H1 (cell line): ENCODE measurements at regions not wholly inside any gene's neighbourhood (a gene's known extent, or its start where the extent isn't known, plus 50 kb on each side); places are given as distances from the start of the nearest gene placed in this dataset.

Source experiments
- CTCF ChIA-PET: fragments of 300-600 bp; sonication (Branson Sonifier 250); formaldehyde crosslinking; loops from one replicate; lab custom pipeline; 2021; ENCODE audit not compliant: partially characterized antibody; lab: Charles Lee
- POLR2A ChIA-PET: fragments of 300-600 bp; sonication (Branson Sonifier 250); formaldehyde crosslinking; loops from one replicate; lab custom pipeline; 2021; ENCODE audit warnings: inconsistent platforms; ENCODE audit not compliant: partially characterized antibody; lab: Charles Lee
- DNase-seq, 2 experiments: peaks; one replicate each; pipeline versions ENCODE4 v3.0.0 to v3.0.0-alpha.2; 2010 to 2022; ENCODE audit warnings: low spot score in 2 of 2, low read depth in 1 of 2, mixed read lengths in 1 of 2
- FAIRE-seq: peaks from 2 replicates; lab custom pipeline; 2011; peaks lifted over from hg19 to GRCh38; lab: Jason Lieb, UNC
- H2AFZ ChIP-seq: 2 replicates; pipeline ENCODE4 v1.8.1; 2012; ENCODE audit warnings: low read length, inconsistent platforms
- H2AK5ac ChIP-seq: 2 replicates; pipeline ENCODE4 v1.6.1; 2013; ENCODE audit warnings: low read depth, low read length
- H2BK120ac ChIP-seq: replicated peaks from 2 replicates; pipeline ENCODE3; 2013; ENCODE audit warnings: low read depth, low read length, inconsistent platforms
- H2BK12ac ChIP-seq: 2 replicates; pipeline ENCODE4 v1.6.1; 2013; ENCODE audit warnings: low read depth, low read length
- H2BK15ac ChIP-seq: 2 replicates; pipeline ENCODE4 v1.6.1; 2013; ENCODE audit warnings: low read length
- H2BK20ac ChIP-seq: 2 replicates; pipeline ENCODE4 v1.6.1; 2013; ENCODE audit warnings: low read length
- H2BK5ac ChIP-seq: 2 replicates; pipeline ENCODE4 v1.6.1; 2013; ENCODE audit warnings: low read depth, low read length
- H3K14ac ChIP-seq: 2 replicates; pipeline ENCODE4 v1.6.1; 2013; ENCODE audit warnings: inconsistent platforms; ENCODE audit not compliant: insufficient read length
- H3K18ac ChIP-seq: 2 replicates; pipeline ENCODE4 v1.6.1; 2013; ENCODE audit warnings: low read length; ENCODE audit errors: extremely low read depth
- H3K23ac ChIP-seq: 2 replicates; pipeline ENCODE4 v1.6.1; 2013; ENCODE audit warnings: inconsistent platforms; ENCODE audit not compliant: insufficient read length
- H3K23me2 ChIP-seq: 2 replicates; pipeline ENCODE4 v1.6.1; 2013; ENCODE audit warnings: low read depth, low read length
- H3K27ac ChIP-seq: 2 replicates; pipeline ENCODE4 v1.6.1; 2011; ENCODE audit warnings: low read depth, low read length, inconsistent platforms
- H3K27me3 ChIP-seq, 4 experiments: replicated peaks in 1 of 4; 1 replicate in 1 of 4; 2 replicates in 3 of 4; pipeline versions ENCODE4 v1.6.1 to v1.8.1; 2011 to 2013; ENCODE audit warnings: low read length in 3 of 4, mild to moderate bottlenecking in 3 of 4, inconsistent platforms in 2 of 4, mixed read lengths in 2 of 4, moderate library complexity in 1 of 4; ENCODE audit not compliant: control insufficient read depth in 3 of 4, insufficient read depth in 3 of 4; ENCODE audit errors: extremely low read depth in 1 of 4
- H3K36me3 ChIP-seq, 4 experiments: 2 replicates each; pipeline versions ENCODE4 v1.6.1 to v1.8.1; 2011 to 2013; ENCODE audit warnings: mild to moderate bottlenecking in 4 of 4, low read length in 3 of 4, moderate library complexity in 2 of 4, control low read depth in 1 of 4, inconsistent platforms in 1 of 4; ENCODE audit not compliant: insufficient read depth in 4 of 4, control insufficient read depth in 2 of 4
- H3K4ac ChIP-seq: replicated peaks from 2 replicates; pipeline ENCODE3; 2013; ENCODE audit warnings: low read length, low read depth, mixed read lengths, inconsistent platforms; ENCODE audit not compliant: insufficient read length
- H3K4me1 ChIP-seq, 4 experiments: replicated peaks in 1 of 4; 1 replicate in 1 of 4; 2 replicates in 3 of 4; pipeline versions ENCODE4 v1.6.1 to v1.8.1; 2011 to 2013; ENCODE audit warnings: low read length in 3 of 4, inconsistent platforms in 2 of 4, mixed read lengths in 1 of 4; ENCODE audit not compliant: insufficient read depth in 4 of 4, control insufficient read depth in 3 of 4
- H3K4me2 ChIP-seq, 2 experiments: 2 replicates each; pipeline versions ENCODE4 v1.6.1 to v1.8.1; 2011 to 2013; ENCODE audit warnings: low read depth in 2 of 2, low read length in 2 of 2, control low read depth in 1 of 2, inconsistent platforms in 1 of 2, mild to moderate bottlenecking in 1 of 2; ENCODE audit not compliant: insufficient read depth in 1 of 2
- H3K4me3 ChIP-seq, 4 experiments: fragments of 200-600, 300-600 bp in 1 of 4; sonication (generic), shearing (Covaris generic), sonication (Bioruptor Twin) in 1 of 4; 2 replicates each; pipeline versions ENCODE4 v1.5.1 to v1.8.1; 2011 to 2016; ENCODE audit warnings: low read length in 4 of 4, low read depth in 3 of 4, control low read depth in 2 of 4, inconsistent platforms in 2 of 4, mild to moderate bottlenecking in 2 of 4, mixed read lengths in 1 of 4, moderate library complexity in 1 of 4; ENCODE audit not compliant: insufficient read depth in 2 of 4; ENCODE audit errors: extremely low read depth in 1 of 4
- H3K56ac ChIP-seq: replicated peaks from 2 replicates; pipeline ENCODE3; 2013; ENCODE audit warnings: low read depth, mild to moderate bottlenecking, mixed read lengths, low read length, inconsistent platforms; ENCODE audit not compliant: insufficient read length
- H3K79me1 ChIP-seq: 2 replicates; pipeline ENCODE4 v1.6.1; 2013; ENCODE audit warnings: low read depth, low read length, control low read depth
- H3K79me2 ChIP-seq, 2 experiments: 2 replicates each; pipeline versions ENCODE4 v1.6.1 to v1.8.1; 2012 to 2013; ENCODE audit warnings: low read length in 2 of 2, mild to moderate bottlenecking in 2 of 2, inconsistent platforms in 1 of 2; ENCODE audit not compliant: insufficient read depth in 2 of 2, control insufficient read depth in 1 of 2
- H3K9ac ChIP-seq, 4 experiments: replicated peaks in 1 of 4; 1 replicate in 1 of 4; 2 replicates in 3 of 4; pipeline versions ENCODE4 v1.6.1 to v1.8.1; 2011 to 2013; ENCODE audit warnings: low read depth in 3 of 4, low read length in 3 of 4, control low read depth in 2 of 4, mild to moderate bottlenecking in 2 of 4, moderate library complexity in 2 of 4, inconsistent platforms in 1 of 4; ENCODE audit errors: extremely low read depth in 1 of 4
- H3K9me3 ChIP-seq, 2 experiments: 2 replicates each; pipeline versions ENCODE4 v1.6.1 to v1.8.1; 2012 to 2013; ENCODE audit warnings: mild to moderate bottlenecking in 2 of 2, moderate library complexity in 2 of 2, control low read depth in 1 of 2, inconsistent platforms in 1 of 2, low read depth in 1 of 2, low read length in 1 of 2, mixed read lengths in 1 of 2; ENCODE audit not compliant: insufficient read depth in 2 of 2
- H4K20me1 ChIP-seq, 2 experiments: replicated peaks in 1 of 2; 2 replicates each; pipeline versions ENCODE3 to v1.8.1; 2011 to 2013; ENCODE audit warnings: inconsistent platforms in 2 of 2, low read length in 2 of 2, mild to moderate bottlenecking in 1 of 2; ENCODE audit not compliant: insufficient read depth in 2 of 2, control insufficient read depth in 1 of 2
- H4K5ac ChIP-seq: 2 replicates; pipeline ENCODE4 v1.6.1; 2013; ENCODE audit warnings: low read length, low read depth, mixed read lengths, inconsistent platforms; ENCODE audit not compliant: insufficient read length
- H4K8ac ChIP-seq: 2 replicates; pipeline ENCODE4 v1.8.0; 2013; ENCODE audit warnings: mild to moderate bottlenecking, moderate library complexity, low read length, inconsistent platforms; ENCODE audit not compliant: insufficient read depth; ENCODE audit errors: extremely low read depth
- H4K91ac ChIP-seq: replicated peaks from 2 replicates; pipeline ENCODE3; 2013; ENCODE audit warnings: low read length, mixed read lengths, inconsistent platforms; ENCODE audit not compliant: insufficient read length
- CBX5 ChIP-seq: fragments of 300-800, 300-1000 bp; sonication (generic); IDR thresholded peaks from 2 replicates; pipeline ENCODE4 v1.7.1; 2016; ENCODE audit warnings: antibody characterized with exemption, low read length, low read depth
- E2F6 ChIP-seq: IDR thresholded peaks from 2 replicates; pipeline ENCODE4 v1.6.1; 2012; ENCODE audit warnings: inconsistent platforms
- KDM1A ChIP-seq: fragments of 200-600, 300-600 bp; sonication (generic); IDR thresholded peaks from 2 replicates; pipeline ENCODE4 v1.7.1; 2016; ENCODE audit warnings: mild to moderate bottlenecking, low read length, borderline replicate concordance
- MAX ChIP-seq: IDR thresholded peaks from 2 replicates; pipeline ENCODE4 v1.6.1; 2012; ENCODE audit warnings: inconsistent platforms
- NRF1 ChIP-seq: IDR thresholded peaks from 2 replicates; pipeline ENCODE4 v1.6.1; 2011; ENCODE audit warnings: mild to moderate bottlenecking, low read depth, low read length, improper control_type of control experiment
- PHF8 ChIP-seq: fragments of 200-600 bp; sonication (generic); conservative IDR thresholded peaks from 2 replicates; pipeline ENCODE4 v1.7.1; 2012; ENCODE audit warnings: low read depth, mild to moderate bottlenecking, inconsistent platforms, low read length, moderate library complexity
- POU5F1 ChIP-seq: IDR thresholded peaks from 2 replicates; pipeline ENCODE4 v1.6.1; 2011; ENCODE audit warnings: low read depth, mild to moderate bottlenecking, low read length, moderate library complexity
- RAD21 ChIP-seq, 2 experiments: IDR thresholded peaks in 1 of 2; conservative IDR thresholded peaks in 1 of 2; 2 replicates each; pipeline ENCODE4 v1.6.1; 2011; ENCODE audit warnings: low read depth in 2 of 2, low read length in 2 of 2, improper control_type of control experiment in 1 of 2, inconsistent platforms in 1 of 2, mild to moderate bottlenecking in 1 of 2, moderate library complexity in 1 of 2
- SAP30 ChIP-seq: fragments of 300-600 bp; sonication (generic); IDR thresholded peaks from 2 replicates; pipeline ENCODE4 v1.7.1; 2012; ENCODE audit warnings: low read length, moderate library complexity, mild to moderate bottlenecking, inconsistent platforms; ENCODE audit not compliant: insufficient read depth, insufficient replicate concordance
- SIN3A ChIP-seq, 2 experiments: IDR thresholded peaks in 1 of 2; conservative IDR thresholded peaks in 1 of 2; 2 replicates each; pipeline ENCODE4 v1.6.1; 2011 to 2012; ENCODE audit warnings: low read length in 2 of 2, improper control_type of control experiment in 1 of 2, low read depth in 1 of 2, mild to moderate bottlenecking in 1 of 2
- SP4 ChIP-seq: IDR thresholded peaks from 2 replicates; pipeline ENCODE4 v1.6.1; 2012; ENCODE audit warnings: low read length, inconsistent platforms
- WGBS, 2 experiments: shearing (Covaris generic) in 1 of 2; methylation state at CpG; one replicate each; pipeline versions ENCODE4 v1.1.6 to v1.1.7; 2013 to 2015; ENCODE audit warnings: low lambda C conversion rate in 2 of 2, mixed read lengths in 2 of 2, inconsistent platforms in 1 of 2, low coverage in 1 of 2, missing lambda C conversion rate in 1 of 2; ENCODE audit not compliant: insufficient replicate concordance in 2 of 2, insufficient coverage in 1 of 2, insufficient read length in 1 of 2; ENCODE audit errors: extremely low coverage in 1 of 2, missing lambda C conversion rate in 1 of 2; 5-methylcytosine and 5-hydroxymethylcytosine counted together
- TF ChIP-seq, protein P1 (sequence below): IDR thresholded peaks from 2 replicates; pipeline ENCODE4 v1.6.1; 2011; ENCODE audit warnings: low read length, improper control_type of control experiment

- Histone ChIP-seq H2AFZ (peak overlapping the region; percentile 74; the same call in 1 of the 2 replicates), H4K91ac (no peak overlapping the region), H3K18ac (no peak overlapping the region), H3K4me1 (peaks cover 0 to 4% (median 3%) of the 10 kb centered on the region in 4 experiments; a peak in 2 of 7 replicates), H4K5ac (no peak overlapping the region), H3K27ac (no peak overlapping the region), H3K14ac (no peak overlapping the region), H4K20me1 (no peaks in the 10 kb centered on the region), H4K8ac (no peak overlapping the region), H2BK12ac (no peak overlapping the region), H3K4me3 (no peak overlapping the region), H3K9me3 (no peaks in the 10 kb centered on the region), H3K23ac (no peak overlapping the region), H3K36me3 (no peaks in the 10 kb centered on the region), H3K56ac (no peak overlapping the region), H2BK15ac (no peak overlapping the region), H3K23me2 (no peaks in the 10 kb centered on the region), H2BK5ac (no peak overlapping the region), H2AK5ac (no peak overlapping the region), H3K9ac (no peak overlapping the region), H2BK20ac (no peak overlapping the region), H3K79me2 (no peaks in the 10 kb centered on the region), H3K4me2 (no peak overlapping the region), H2BK120ac (no peak overlapping the region), H3K79me1 (no peaks in the 10 kb centered on the region), H3K4ac (no peak overlapping the region), H3K27me3 (no peaks in the 10 kb centered on the region)
- FAIRE-seq (no peak), DNase-seq (no peak)
- POLR2A ChIA-PET: no interaction called here
- CTCF ChIA-PET: no interaction called here
- WGBS, 2 experiments: 93% methylated on average over 4 of the region's 4 CpGs; no CpG with 5 or more reads in 1 of the 2 experiments
- TF ChIP-seq POU5F1: no peak
- no peak for TF ChIP-seq SIN3A (conservative IDR thresholded peaks at IDR 0.05 in 1 of 2, IDR thresholded peaks at IDR 0.05 in 1 of 2; ENCODE audit: low read depth in 1 of 2, low read length in 2 of 2)
- no peak for TF ChIP-seq KDM1A
- TF ChIP-seq NRF1: no peak
- no peak for TF ChIP-seq E2F6
- no peak for TF ChIP-seq RAD21 (IDR thresholded peaks at IDR 0.05 in 1 of 2, conservative IDR thresholded peaks at IDR 0.05 in 1 of 2; ENCODE audit: low read depth in 2 of 2, low read length in 2 of 2)
- no peak for TF ChIP-seq PHF8
- no peak for TF ChIP-seq MAX
- TF ChIP-seq SP4: no peak
- TF ChIP-seq, protein P1, sequence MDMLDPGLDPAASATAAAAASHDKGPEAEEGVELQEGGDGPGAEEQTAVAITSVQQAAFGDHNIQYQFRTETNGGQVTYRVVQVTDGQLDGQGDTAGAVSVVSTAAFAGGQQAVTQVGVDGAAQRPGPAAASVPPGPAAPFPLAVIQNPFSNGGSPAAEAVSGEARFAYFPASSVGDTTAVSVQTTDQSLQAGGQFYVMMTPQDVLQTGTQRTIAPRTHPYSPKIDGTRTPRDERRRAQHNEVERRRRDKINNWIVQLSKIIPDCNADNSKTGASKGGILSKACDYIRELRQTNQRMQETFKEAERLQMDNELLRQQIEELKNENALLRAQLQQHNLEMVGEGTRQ: no peak
- no peak for TF ChIP-seq CBX5
- TF ChIP-seq SAP30: no peak
Observed at GRCh38 chr18:64259871-64260270, 111.0 kb upstream of the LINC00305 start.
